B cell (primary cell): ENCODE measurements at regions not wholly inside any gene's neighbourhood (a gene's known extent, or its start where the extent isn't known, plus 50 kb on each side); places are given as distances from the start of the nearest gene placed in this dataset.

Experiments used
- EZH2 ChIP-seq: IDR thresholded peaks from 2 replicates; pipeline ENCODE4 v1.6.1; 2012; ENCODE audit warnings: borderline replicate concordance, low read depth, mild to moderate bottlenecking, moderate library complexity, low read length; ENCODE audit not compliant: insufficient read depth, poor library complexity, severe bottlenecking
- TF ChIP-seq, protein P1 (sequence below): fragments of 200-600 bp; IDR thresholded peaks from one replicate; pipeline ENCODE4 v1.8.0; 2022; ENCODE audit warnings: antibody characterized with exemption, mild to moderate bottlenecking

DNA sequence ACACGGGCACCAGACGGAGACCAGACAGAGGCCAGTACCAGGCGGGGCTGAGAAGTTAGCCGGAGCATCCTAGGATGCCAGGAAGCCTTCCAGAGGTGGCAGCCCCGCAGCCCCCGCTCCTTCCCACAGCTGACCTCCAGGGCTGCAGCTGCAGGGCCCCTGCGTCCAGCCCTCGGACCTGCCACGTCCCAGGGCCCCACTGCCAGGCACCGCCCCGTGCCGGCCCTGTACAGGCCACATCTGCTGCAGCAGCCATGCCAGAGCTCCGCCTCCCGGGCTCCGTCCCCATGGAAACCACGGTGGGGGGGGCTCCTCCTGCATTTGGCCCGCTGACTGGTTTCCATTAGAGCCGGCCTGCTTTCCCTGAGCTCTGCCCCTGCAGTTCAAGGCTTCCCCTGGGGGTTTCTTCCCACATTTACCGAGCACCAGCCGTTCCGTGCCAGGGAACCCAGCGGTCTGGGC is 62.5 kb upstream of the PPARA start:
- TF ChIP-seq, protein P1, sequence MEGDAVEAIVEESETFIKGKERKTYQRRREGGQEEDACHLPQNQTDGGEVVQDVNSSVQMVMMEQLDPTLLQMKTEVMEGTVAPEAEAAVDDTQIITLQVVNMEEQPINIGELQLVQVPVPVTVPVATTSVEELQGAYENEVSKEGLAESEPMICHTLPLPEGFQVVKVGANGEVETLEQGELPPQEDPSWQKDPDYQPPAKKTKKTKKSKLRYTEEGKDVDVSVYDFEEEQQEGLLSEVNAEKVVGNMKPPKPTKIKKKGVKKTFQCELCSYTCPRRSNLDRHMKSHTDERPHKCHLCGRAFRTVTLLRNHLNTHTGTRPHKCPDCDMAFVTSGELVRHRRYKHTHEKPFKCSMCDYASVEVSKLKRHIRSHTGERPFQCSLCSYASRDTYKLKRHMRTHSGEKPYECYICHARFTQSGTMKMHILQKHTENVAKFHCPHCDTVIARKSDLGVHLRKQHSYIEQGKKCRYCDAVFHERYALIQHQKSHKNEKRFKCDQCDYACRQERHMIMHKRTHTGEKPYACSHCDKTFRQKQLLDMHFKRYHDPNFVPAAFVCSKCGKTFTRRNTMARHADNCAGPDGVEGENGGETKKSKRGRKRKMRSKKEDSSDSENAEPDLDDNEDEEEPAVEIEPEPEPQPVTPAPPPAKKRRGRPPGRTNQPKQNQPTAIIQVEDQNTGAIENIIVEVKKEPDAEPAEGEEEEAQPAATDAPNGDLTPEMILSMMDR: no peak
- TF ChIP-seq EZH2: no peak
